ENCODE measurements at regions not wholly inside any gene's neighbourhood (a gene's known extent, or its start where the extent isn't known, plus 50 kb on each side); places are given as distances from the start of the nearest gene placed in this dataset.

GRCh38 chr15:95295896-95296625 lies 1034.4 kb upstream of the NR2F2 start:
- DNase-seq = no peak

GRCh38 chr15:95296643-95297042 lies 1033.9 kb upstream of the NR2F2 start:
- DNase-seq = no peak

GRCh38 chr15:95298729-95299128 lies 1031.8 kb upstream of the NR2F2 start:
- no peak for DNase-seq

GRCh38 chr15:95300958-95301357 lies 1029.5 kb upstream of the NR2F2 start:
- DNase-seq = no peak

GRCh38 chr15:95302206-95302605 lies 1028.3 kb upstream of the NR2F2 start:
- no peak for DNase-seq

GRCh38 chr15:95302809-95303208 lies 1027.7 kb upstream of the NR2F2 start:
- DNase-seq = no peak

GRCh38 chr15:95303713-95304112 lies 1026.8 kb upstream of the NR2F2 start:
- DNase-seq = no peak

- no peak for DNase-seq
Observed at GRCh38 chr15:95304151-95304946, 1026.2 kb upstream of the NR2F2 start.

- no peak for DNase-seq
Observed at GRCh38 chr15:95304947-95305400, 1025.5 kb upstream of the NR2F2 start.

- no peak for DNase-seq
Observed at GRCh38 chr15:95307115-95307514, 1023.4 kb upstream of the NR2F2 start.

GRCh38 chr15:95319242-95319641 lies 1011.3 kb upstream of the NR2F2 start:
- no peak for DNase-seq

- no peak for DNase-seq
Observed at GRCh38 chr15:95323796-95324195, 1006.7 kb upstream of the NR2F2 start.

GRCh38 chr15:95324656-95325055 lies 1005.8 kb upstream of the NR2F2 start:
- no peak for DNase-seq

- DNase-seq = no peak
Observed at GRCh38 chr15:95325763-95326404, 1004.6 kb upstream of the NR2F2 start.

GRCh38 chr15:95326431-95327182 lies 1003.9 kb upstream of the NR2F2 start:
- no peak for DNase-seq

- no peak for DNase-seq
Observed at GRCh38 chr15:95327183-95327525, 1003.3 kb upstream of the NR2F2 start.

GRCh38 chr15:95327661-95328060 lies 1002.8 kb upstream of the NR2F2 start:
- DNase-seq = no peak

GRCh38 chr15:95328559-95328958 lies 1001.9 kb upstream of the NR2F2 start:
- DNase-seq = no peak

- DNase-seq = no peak
Observed at GRCh38 chr15:95329362-95329761, 1001.1 kb upstream of the NR2F2 start.

- no peak for DNase-seq
Observed at GRCh38 chr15:95341686-95342085, 988.8 kb upstream of the NR2F2 start.

GRCh38 chr15:95345867-95346266 lies 984.6 kb upstream of the NR2F2 start:
- no peak for DNase-seq

GRCh38 chr15:95346721-95347475 lies 983.6 kb upstream of the NR2F2 start:
- no peak for DNase-seq
